HCT116 (cell line): ENCODE measurements at regions not wholly inside any gene's neighbourhood (a gene's known extent, or its start where the extent isn't known, plus 50 kb on each side); places are given as distances from the start of the nearest gene placed in this dataset.

ENCODE experiments used
- CEBPB ChIP-seq: IDR thresholded peaks from 2 replicates; pipeline ENCODE4 v1.6.1; 2012; ENCODE audit warnings: low read depth
- ELF1 ChIP-seq: IDR thresholded peaks from 2 replicates; pipeline ENCODE4 v1.6.1; 2012; ENCODE audit warnings: low read depth, borderline replicate concordance
- EZH2 ChIP-seq: fragments of 200-600 bp; sonication (generic); IDR thresholded peaks from 2 replicates; pipeline ENCODE4 v1.6.1; 2017; ENCODE audit warnings: antibody characterized with exemption, mixed run types
- EZH2phosphoT487 ChIP-seq: fragments of 200-600 bp; IDR thresholded peaks from 2 replicates; pipeline ENCODE4 v1.6.1; 2018; ENCODE audit warnings: antibody characterized with exemption, borderline replicate concordance
- JUND ChIP-seq: IDR thresholded peaks from 2 replicates; pipeline ENCODE4 v1.6.1; 2012
- POLR2A ChIP-seq: IDR thresholded peaks from 2 replicates; pipeline ENCODE4 v1.7.0; 2011; ENCODE audit warnings: borderline replicate concordance; ENCODE audit not compliant: insufficient read depth, insufficient read length; ENCODE audit errors: extremely low read depth
- POLR2AphosphoS5 ChIP-seq: IDR thresholded peaks from 2 replicates; pipeline ENCODE4 v1.6.1; 2011; ENCODE audit warnings: mild to moderate bottlenecking, low read depth, low read length, moderate library complexity
- SIN3A ChIP-seq: IDR thresholded peaks from 2 replicates; pipeline ENCODE4 v1.6.1; 2012; ENCODE audit warnings: low read depth
- SP1 ChIP-seq: IDR thresholded peaks from 2 replicates; pipeline ENCODE4 v1.6.1; 2012; ENCODE audit warnings: low read depth
- SRF ChIP-seq: IDR thresholded peaks from 2 replicates; pipeline ENCODE4 v1.6.1; 2012; ENCODE audit warnings: low read depth
- TCF7L2 ChIP-seq: IDR thresholded peaks from 2 replicates; pipeline ENCODE4 v1.7.0; 2011; ENCODE audit warnings: borderline replicate concordance, inconsistent platforms; ENCODE audit not compliant: insufficient read depth, insufficient read length; ENCODE audit errors: extremely low read depth
- YY1 ChIP-seq: IDR thresholded peaks from 2 replicates; pipeline ENCODE4 v1.6.1; 2011; ENCODE audit warnings: low read length, low read depth, moderate library complexity, mild to moderate bottlenecking; ENCODE audit not compliant: insufficient replicate concordance; ENCODE audit errors: extremely low read depth
- TF ChIP-seq, protein P1 (sequence below), 3 experiments: fragments of 200-600 bp in 1 of 3; sonication (generic) in 1 of 3; IDR thresholded peaks in 2 of 3; conservative IDR thresholded peaks in 1 of 3; 2 replicates each; pipeline ENCODE4 v1.5.1; 2012 to 2017; ENCODE audit warnings: low read depth in 2 of 3, low read length in 2 of 3, antibody characterized with exemption in 1 of 3, borderline replicate concordance in 1 of 3, control low read depth in 1 of 3, mild to moderate bottlenecking in 1 of 3, mixed read lengths in 1 of 3, mixed run types in 1 of 3, moderate library complexity in 1 of 3; ENCODE audit not compliant: insufficient read depth in 1 of 3
- TF ChIP-seq, protein P2 (sequence below): IDR thresholded peaks from 2 replicates; pipeline ENCODE4 v1.6.1; 2012; ENCODE audit warnings: low read depth

DNA sequence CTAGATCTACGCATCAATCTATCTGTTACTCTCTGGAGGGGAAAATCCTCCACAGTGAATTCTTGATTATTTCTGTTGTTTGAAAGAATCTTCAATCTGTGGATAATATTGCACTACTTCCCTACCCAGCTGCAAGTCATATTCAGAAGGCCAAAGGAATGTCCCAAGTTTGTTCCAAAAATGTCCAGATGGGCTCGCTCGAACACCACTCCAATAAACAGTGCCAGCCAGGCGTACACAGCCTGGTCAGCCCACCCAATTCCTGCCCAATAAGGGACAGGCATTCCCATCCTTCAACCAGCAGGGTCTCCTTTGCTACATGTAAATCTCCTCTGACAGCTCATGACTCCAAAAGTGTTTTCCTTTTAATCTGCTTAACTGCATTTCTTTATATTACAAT is 80.7 kb upstream of the GPM6B start:
- TF ChIP-seq, protein P1, sequence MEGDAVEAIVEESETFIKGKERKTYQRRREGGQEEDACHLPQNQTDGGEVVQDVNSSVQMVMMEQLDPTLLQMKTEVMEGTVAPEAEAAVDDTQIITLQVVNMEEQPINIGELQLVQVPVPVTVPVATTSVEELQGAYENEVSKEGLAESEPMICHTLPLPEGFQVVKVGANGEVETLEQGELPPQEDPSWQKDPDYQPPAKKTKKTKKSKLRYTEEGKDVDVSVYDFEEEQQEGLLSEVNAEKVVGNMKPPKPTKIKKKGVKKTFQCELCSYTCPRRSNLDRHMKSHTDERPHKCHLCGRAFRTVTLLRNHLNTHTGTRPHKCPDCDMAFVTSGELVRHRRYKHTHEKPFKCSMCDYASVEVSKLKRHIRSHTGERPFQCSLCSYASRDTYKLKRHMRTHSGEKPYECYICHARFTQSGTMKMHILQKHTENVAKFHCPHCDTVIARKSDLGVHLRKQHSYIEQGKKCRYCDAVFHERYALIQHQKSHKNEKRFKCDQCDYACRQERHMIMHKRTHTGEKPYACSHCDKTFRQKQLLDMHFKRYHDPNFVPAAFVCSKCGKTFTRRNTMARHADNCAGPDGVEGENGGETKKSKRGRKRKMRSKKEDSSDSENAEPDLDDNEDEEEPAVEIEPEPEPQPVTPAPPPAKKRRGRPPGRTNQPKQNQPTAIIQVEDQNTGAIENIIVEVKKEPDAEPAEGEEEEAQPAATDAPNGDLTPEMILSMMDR (IDR thresholded peaks at IDR 0.05 in 2 of 3, conservative IDR thresholded peaks at IDR 0.05 in 1 of 3; ENCODE audit: borderline replicate concordance in 1 of 3, insufficient read depth in 1 of 3, low read depth in 2 of 3, low read length in 2 of 3) = no peak
- no peak for TF ChIP-seq CEBPB
- TF ChIP-seq YY1 = no peak
- TF ChIP-seq TCF7L2 = no peak
- no peak for TF ChIP-seq POLR2AphosphoS5
- no peak for TF ChIP-seq POLR2A
- TF ChIP-seq, protein P2, sequence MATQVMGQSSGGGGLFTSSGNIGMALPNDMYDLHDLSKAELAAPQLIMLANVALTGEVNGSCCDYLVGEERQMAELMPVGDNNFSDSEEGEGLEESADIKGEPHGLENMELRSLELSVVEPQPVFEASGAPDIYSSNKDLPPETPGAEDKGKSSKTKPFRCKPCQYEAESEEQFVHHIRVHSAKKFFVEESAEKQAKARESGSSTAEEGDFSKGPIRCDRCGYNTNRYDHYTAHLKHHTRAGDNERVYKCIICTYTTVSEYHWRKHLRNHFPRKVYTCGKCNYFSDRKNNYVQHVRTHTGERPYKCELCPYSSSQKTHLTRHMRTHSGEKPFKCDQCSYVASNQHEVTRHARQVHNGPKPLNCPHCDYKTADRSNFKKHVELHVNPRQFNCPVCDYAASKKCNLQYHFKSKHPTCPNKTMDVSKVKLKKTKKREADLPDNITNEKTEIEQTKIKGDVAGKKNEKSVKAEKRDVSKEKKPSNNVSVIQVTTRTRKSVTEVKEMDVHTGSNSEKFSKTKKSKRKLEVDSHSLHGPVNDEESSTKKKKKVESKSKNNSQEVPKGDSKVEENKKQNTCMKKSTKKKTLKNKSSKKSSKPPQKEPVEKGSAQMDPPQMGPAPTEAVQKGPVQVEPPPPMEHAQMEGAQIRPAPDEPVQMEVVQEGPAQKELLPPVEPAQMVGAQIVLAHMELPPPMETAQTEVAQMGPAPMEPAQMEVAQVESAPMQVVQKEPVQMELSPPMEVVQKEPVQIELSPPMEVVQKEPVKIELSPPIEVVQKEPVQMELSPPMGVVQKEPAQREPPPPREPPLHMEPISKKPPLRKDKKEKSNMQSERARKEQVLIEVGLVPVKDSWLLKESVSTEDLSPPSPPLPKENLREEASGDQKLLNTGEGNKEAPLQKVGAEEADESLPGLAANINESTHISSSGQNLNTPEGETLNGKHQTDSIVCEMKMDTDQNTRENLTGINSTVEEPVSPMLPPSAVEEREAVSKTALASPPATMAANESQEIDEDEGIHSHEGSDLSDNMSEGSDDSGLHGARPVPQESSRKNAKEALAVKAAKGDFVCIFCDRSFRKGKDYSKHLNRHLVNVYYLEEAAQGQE = no peak
- TF ChIP-seq JUND = no peak
- no peak for TF ChIP-seq SRF
- TF ChIP-seq SIN3A = no peak
- TF ChIP-seq EZH2 = no peak
- TF ChIP-seq ELF1 = no peak
- no peak for TF ChIP-seq EZH2phosphoT487
- no peak for TF ChIP-seq SP1
